ENCODE measurements at regions not wholly inside any gene's neighbourhood (a gene's known extent, or its start where the extent isn't known, plus 50 kb on each side); places are given as distances from the start of the nearest gene placed in this dataset.

- intact Hi-C loops (cut with DNase I) = no loop called here
- ATAC-seq = peak in 1 of 2 donors; percentile 54
- H3K4me1 ChIP-seq = no peaks in the 10 kb centered on the region
- no peaks in the 10 kb centered on the region for H3K27me3 ChIP-seq (ENCODE audit: low read depth)
- no peak overlapping the region for H3K27ac ChIP-seq
- H3K36me3 ChIP-seq = no peaks in the 10 kb centered on the region
- TF ChIP-seq CTCF (IDR thresholded peaks at IDR 0.05) = no peak
- no peak overlapping the region for H3K4me3 ChIP-seq
- no peaks in the 10 kb centered on the region for H3K9me3 ChIP-seq
- DNase-seq = no peak
These were observed 344.2 kb downstream of the LRIG3 start for GRCh38 chr12:58576081-58576480.

- Histone ChIP-seq H3K27ac (no peak overlapping the region), H3K9me3 (no peaks in the 10 kb centered on the region), H3K27me3 (ENCODE audit: low read depth) (no peaks in the 10 kb centered on the region), H3K36me3 (no peaks in the 10 kb centered on the region), H3K4me3 (no peak overlapping the region), H3K4me1 (no peaks in the 10 kb centered on the region)
- intact Hi-C loops (cut with DNase I) = no loop called here
- ATAC-seq = no peak
- TF ChIP-seq CTCF (IDR thresholded peaks at IDR 0.05) = no peak
- no peak for DNase-seq
These were observed 343.4 kb downstream of the LRIG3 start for GRCh38 chr12:58576916-58577315.

- no peak overlapping the region for H3K4me3 ChIP-seq
- H3K27me3 ChIP-seq (ENCODE audit: low read depth) = no peaks in the 10 kb centered on the region
- no peaks in the 10 kb centered on the region for H3K9me3 ChIP-seq
- ATAC-seq (no peak), DNase-seq (no peak)
- no peaks in the 10 kb centered on the region for H3K4me1 ChIP-seq
- no peak for TF ChIP-seq CTCF (IDR thresholded peaks at IDR 0.05)
- intact Hi-C loops (cut with DNase I) = no loop called here
- no peak overlapping the region for H3K27ac ChIP-seq
- H3K36me3 ChIP-seq = no peaks in the 10 kb centered on the region
These were observed 340.2 kb downstream of the LRIG3 start for GRCh38 chr12:58580095-58580494.

- Histone ChIP-seq H3K36me3 (no peaks in the 10 kb centered on the region), H3K27me3 (ENCODE audit: low read depth) (no peaks in the 10 kb centered on the region), H3K4me3 (no peak overlapping the region), H3K4me1 (no peaks in the 10 kb centered on the region), H3K9me3 (no peaks in the 10 kb centered on the region), H3K27ac (no peak overlapping the region)
- DNase-seq (no peak), ATAC-seq (no peak)
- intact Hi-C loops (cut with DNase I) = no loop called here
- TF ChIP-seq CTCF (IDR thresholded peaks at IDR 0.05) = no peak
These were observed 336.8 kb downstream of the LRIG3 start for GRCh38 chr12:58583529-58583928.

GRCh38 chr12:58583940-58584339, 336.4 kb downstream of the LRIG3 start:
- no peak for TF ChIP-seq CTCF (IDR thresholded peaks at IDR 0.05)
- Histone ChIP-seq H3K4me3 (no peak overlapping the region), H3K4me1 (no peaks in the 10 kb centered on the region), H3K9me3 (no peaks in the 10 kb centered on the region), H3K36me3 (no peaks in the 10 kb centered on the region), H3K27me3 (ENCODE audit: low read depth) (no peaks in the 10 kb centered on the region), H3K27ac (no peak overlapping the region)
- no peak for DNase-seq
- intact Hi-C loops (cut with DNase I) = no loop called here
- ATAC-seq = no peak

GRCh38 chr12:58584880-58585279, 335.4 kb downstream of the LRIG3 start:
- Histone ChIP-seq H3K36me3 (no peaks in the 10 kb centered on the region), H3K4me3 (no peak overlapping the region), H3K4me1 (no peaks in the 10 kb centered on the region), H3K9me3 (no peaks in the 10 kb centered on the region), H3K27me3 (ENCODE audit: low read depth) (no peaks in the 10 kb centered on the region), H3K27ac (no peak overlapping the region)
- no peak for TF ChIP-seq CTCF (IDR thresholded peaks at IDR 0.05)
- intact Hi-C loops (cut with DNase I) = no loop called here
- DNase-seq (no peak), ATAC-seq (no peak)
